ENCODE measurements at regions not wholly inside any gene's neighbourhood (a gene's known extent, or its start where the extent isn't known, plus 50 kb on each side); places are given as distances from the start of the nearest gene placed in this dataset.

DNA sequence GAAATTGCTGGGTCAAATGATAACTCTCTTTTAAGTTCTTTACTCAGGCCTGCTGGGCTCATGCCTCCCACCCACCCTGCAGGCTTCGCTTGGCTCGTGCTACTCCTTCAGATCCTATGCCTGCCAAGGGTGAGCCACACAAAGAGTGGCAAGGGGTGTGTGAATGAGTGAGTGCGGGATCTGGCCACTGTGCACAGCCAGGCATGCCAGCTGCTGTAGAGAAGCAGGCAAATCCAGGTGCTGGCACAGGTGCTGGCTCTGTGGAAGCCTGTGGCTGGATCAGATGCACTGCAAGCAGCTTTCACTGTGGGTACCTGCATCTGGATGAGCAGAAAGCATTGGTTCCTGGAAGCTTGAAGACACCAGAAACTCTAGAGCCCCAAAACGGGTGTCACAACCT is 1055.7 kb upstream of the EPHA6 start:
- TF ChIP-seq EZH2phosphoT487 (IDR thresholded peaks at IDR 0.05; ENCODE audit: low read depth, severe bottlenecking, unreplicated experiment) (no peak), CTCF (IDR thresholded peaks at IDR 0.05; ENCODE audit: poor library complexity) (no peak), EZH2 (IDR thresholded peaks at IDR 0.05; ENCODE audit: borderline replicate concordance) (no peak)
- no peaks in the 10 kb centered on the region for H3K9me2 ChIP-seq (replicated peaks; ENCODE audit: insufficient read depth)
- H3K9me3 ChIP-seq (ENCODE audit: low read depth), result no peaks in the 10 kb centered on the region
- H3K79me2 ChIP-seq, result no peaks in the 10 kb centered on the region
- H3K27me3 ChIP-seq, result no peaks in the 10 kb centered on the region
- H3K27ac ChIP-seq, result no peak overlapping the region
- no peak overlapping the region for H3K4me3 ChIP-seq
- no peak for DNase-seq (ENCODE audit: low spot score)
- H3K36me3 ChIP-seq (replicated peaks; ENCODE audit: insufficient read depth, low read depth), result no peaks in the 10 kb centered on the region
- H2AFZ ChIP-seq, result no peak overlapping the region
- no peaks in the 10 kb centered on the region for H3K4me1 ChIP-seq (ENCODE audit: insufficient read depth)
- WGBS (ENCODE audit: low lambda C conversion rate, missing lambda C conversion rate), result 93% methylated on average over 4 of the region's 4 CpGs
- H4K20me1 ChIP-seq (ENCODE audit: insufficient read depth, poor library complexity, severe bottlenecking), result no peaks in the 10 kb centered on the region
- no peak overlapping the region for H3K4me2 ChIP-seq

DNA sequence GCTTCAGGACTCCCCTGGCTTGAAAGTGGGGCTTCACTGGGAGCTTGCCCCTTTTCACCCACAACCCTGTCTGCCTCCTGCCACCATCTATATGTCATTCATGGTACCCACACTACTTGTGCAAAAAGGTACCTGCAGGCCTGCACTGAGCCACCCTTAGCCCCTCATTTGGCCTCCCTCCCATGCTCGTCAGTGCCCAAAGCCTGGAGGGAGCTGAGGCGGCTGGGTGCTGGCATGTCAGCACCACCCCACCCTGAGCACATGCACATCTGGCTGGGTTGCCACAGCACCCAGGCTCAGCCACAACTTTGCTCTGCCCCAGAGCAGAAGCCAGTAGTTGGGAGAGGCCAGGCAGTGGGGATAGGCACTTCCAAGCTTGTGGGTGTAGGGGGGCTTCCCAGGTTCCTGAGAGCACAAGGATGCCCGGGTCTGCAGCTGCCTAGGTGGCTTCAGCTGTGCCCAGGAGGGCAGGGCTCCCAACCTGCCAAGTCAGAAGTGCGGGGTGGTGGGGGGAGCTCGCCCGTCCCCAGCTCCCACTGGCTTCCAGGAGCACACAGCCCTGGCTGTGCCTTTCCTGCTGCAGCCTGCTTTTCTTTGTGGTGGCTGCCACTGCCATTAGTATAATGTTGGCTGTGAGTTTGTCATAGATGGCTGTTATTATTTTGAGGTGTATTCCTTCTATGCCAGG is 1054.6 kb upstream of the EPHA6 start:
- no peak overlapping the region for H2AFZ ChIP-seq
- no peak overlapping the region for H3K27ac ChIP-seq
- H3K4me1 ChIP-seq (ENCODE audit: insufficient read depth), result no peaks in the 10 kb centered on the region
- no peaks in the 10 kb centered on the region for H3K9me2 ChIP-seq (replicated peaks; ENCODE audit: insufficient read depth)
- WGBS (ENCODE audit: low lambda C conversion rate, missing lambda C conversion rate), result 92% methylated on average over 6 of the region's 6 CpGs
- H3K79me2 ChIP-seq, result no peaks in the 10 kb centered on the region
- H3K27me3 ChIP-seq, result no peaks in the 10 kb centered on the region
- H3K9me3 ChIP-seq (ENCODE audit: low read depth), result no peaks in the 10 kb centered on the region
- H3K36me3 ChIP-seq (replicated peaks; ENCODE audit: insufficient read depth, low read depth), result no peaks in the 10 kb centered on the region
- no peak overlapping the region for H3K4me3 ChIP-seq
- no peak for TF ChIP-seq EZH2 (IDR thresholded peaks at IDR 0.05; ENCODE audit: borderline replicate concordance)
- TF ChIP-seq CTCF (IDR thresholded peaks at IDR 0.05; ENCODE audit: poor library complexity), result no peak
- no peak for TF ChIP-seq EZH2phosphoT487 (IDR thresholded peaks at IDR 0.05; ENCODE audit: low read depth, severe bottlenecking, unreplicated experiment)
- no peak overlapping the region for H3K4me2 ChIP-seq
- no peaks in the 10 kb centered on the region for H4K20me1 ChIP-seq (ENCODE audit: insufficient read depth, poor library complexity, severe bottlenecking)
- no peak for DNase-seq (ENCODE audit: low spot score)

GRCh38 chr3:95775486-95776094 is 1038.8 kb upstream of the EPHA6 start:
- H3K36me3 ChIP-seq (replicated peaks; ENCODE audit: insufficient read depth, low read depth), result no peaks in the 10 kb centered on the region
- H3K9me2 ChIP-seq (replicated peaks; ENCODE audit: insufficient read depth), result no peaks in the 10 kb centered on the region
- H3K4me3 ChIP-seq, result no peak overlapping the region
- H3K27ac ChIP-seq, result no peak overlapping the region
- H3K4me1 ChIP-seq (ENCODE audit: insufficient read depth), result no peaks in the 10 kb centered on the region
- H3K79me2 ChIP-seq, result no peaks in the 10 kb centered on the region
- H2AFZ ChIP-seq, result no peak overlapping the region
- WGBS (ENCODE audit: low lambda C conversion rate, missing lambda C conversion rate), result 61% methylated on average over 5 of the region's 5 CpGs
- H3K27me3 ChIP-seq, result no peaks in the 10 kb centered on the region
- no peak for DNase-seq (ENCODE audit: low spot score)
- no peaks in the 10 kb centered on the region for H4K20me1 ChIP-seq (ENCODE audit: insufficient read depth, poor library complexity, severe bottlenecking)
- H3K4me2 ChIP-seq, result no peak overlapping the region
- no peaks in the 10 kb centered on the region for H3K9me3 ChIP-seq (ENCODE audit: low read depth)
- TF ChIP-seq EZH2phosphoT487 (IDR thresholded peaks at IDR 0.05; ENCODE audit: low read depth, severe bottlenecking, unreplicated experiment), result no peak
- no peak for TF ChIP-seq CTCF (IDR thresholded peaks at IDR 0.05; ENCODE audit: poor library complexity)
- TF ChIP-seq EZH2 (IDR thresholded peaks at IDR 0.05; ENCODE audit: borderline replicate concordance), result no peak
